ENCODE measurements at regions not wholly inside any gene's neighbourhood (a gene's known extent, or its start where the extent isn't known, plus 50 kb on each side); places are given as distances from the start of the nearest gene placed in this dataset.

GRCh38 chr5:73238873-73239272 lies 65.9 kb downstream of the TMEM174 start:
- Mint-ChIP-seq H3K27ac (no peak overlapping the region), H3K4me3 (no peak overlapping the region), H3K9me3 (no peaks in the 10 kb centered on the region), H3K36me3 (no peaks in the 10 kb centered on the region), H3K4me1 (ENCODE audit: unreplicated experiment) (no peaks in the 10 kb centered on the region), H3K27me3 (peaks cover 48% of the 10 kb centered on the region)
- DNase-seq (ENCODE audit: extremely low spot score, unreplicated experiment), result no peak
- no peak for TF ChIP-seq CTCF (conservative IDR thresholded peaks at IDR 0.05)

- no peak for DNase-seq (ENCODE audit: extremely low spot score, unreplicated experiment)
- no peak for TF ChIP-seq CTCF (conservative IDR thresholded peaks at IDR 0.05)
- Mint-ChIP-seq H3K4me1 (ENCODE audit: unreplicated experiment) (peaks cover under 1% of the 10 kb centered on the region), H3K4me3 (no peak overlapping the region), H3K27me3 (peaks cover 55% of the 10 kb centered on the region), H3K36me3 (no peaks in the 10 kb centered on the region), H3K9me3 (no peaks in the 10 kb centered on the region), H3K27ac (no peak overlapping the region)
These were observed 63.6 kb downstream of the TMEM174 start for GRCh38 chr5:73236541-73237128.

- H3K27ac Mint-ChIP-seq, result no peak overlapping the region
- H3K27me3 Mint-ChIP-seq, result peaks cover 77% of the 10 kb centered on the region
- TF ChIP-seq CTCF (conservative IDR thresholded peaks at IDR 0.05), result no peak
- peak overlapping the region; percentile 80 for H3K4me3 Mint-ChIP-seq
- H3K36me3 Mint-ChIP-seq, result no peaks in the 10 kb centered on the region
- no peaks in the 10 kb centered on the region for H3K9me3 Mint-ChIP-seq
- DNase-seq (ENCODE audit: extremely low spot score, unreplicated experiment), result no peak
- H3K4me1 Mint-ChIP-seq (ENCODE audit: unreplicated experiment), result peaks cover 9% of the 10 kb centered on the region
These were observed 61.2 kb downstream of the TMEM174 start for GRCh38 chr5:73234204-73234555.

GRCh38 chr5:73233461-73234203 lies 60.6 kb downstream of the TMEM174 start:
- peak; percentile 23 for TF ChIP-seq CTCF (conservative IDR thresholded peaks at IDR 0.05)
- DNase-seq (ENCODE audit: extremely low spot score, unreplicated experiment), result no peak
- H3K4me1 Mint-ChIP-seq (ENCODE audit: unreplicated experiment), result peaks cover 9% of the 10 kb centered on the region
- H3K36me3 Mint-ChIP-seq, result no peaks in the 10 kb centered on the region
- H3K4me3 Mint-ChIP-seq, result peak overlapping the region; percentile 80
- no peaks in the 10 kb centered on the region for H3K9me3 Mint-ChIP-seq
- peaks cover 81% of the 10 kb centered on the region for H3K27me3 Mint-ChIP-seq
- H3K27ac Mint-ChIP-seq, result no peak overlapping the region

GRCh38 chr5:73233053-73233460 lies 60.1 kb downstream of the TMEM174 start:
- no peaks in the 10 kb centered on the region for H3K36me3 Mint-ChIP-seq
- TF ChIP-seq CTCF (conservative IDR thresholded peaks at IDR 0.05), result no peak
- H3K9me3 Mint-ChIP-seq, result no peaks in the 10 kb centered on the region
- H3K27me3 Mint-ChIP-seq, result peaks cover 87% of the 10 kb centered on the region
- H3K4me3 Mint-ChIP-seq, result peak overlapping the region; percentile 28
- H3K27ac Mint-ChIP-seq, result no peak overlapping the region
- no peak for DNase-seq (ENCODE audit: extremely low spot score, unreplicated experiment)
- peaks cover 9% of the 10 kb centered on the region for H3K4me1 Mint-ChIP-seq (ENCODE audit: unreplicated experiment)
